SK-N-SH (cell line): ENCODE measurements at regions not wholly inside any gene's neighbourhood (a gene's known extent, or its start where the extent isn't known, plus 50 kb on each side); places are given as distances from the start of the nearest gene placed in this dataset.
A peak's percentile ranks its signal among the peaks of the same experiment; 100 is the strongest.

Experiments
- CTCF ChIA-PET: fragments of 300-600, 350-600 bp; formaldehyde crosslinking; extraction: SDS; loops from one replicate; lab custom pipeline; 2021; lab: Yijun Ruan, JAX
- POLR2A ChIA-PET: fragments of 350-600 bp; sonication (Branson Sonifier 250); formaldehyde crosslinking; extraction: SDS; loops from one replicate; lab custom pipeline; 2020; ENCODE audit warnings: antibody characterized with exemption, inconsistent platforms; lab: Yijun Ruan, JAX
- DNase-seq: peaks from one replicate; pipeline ENCODE4 v3.0.0; 2012
- H2AFZ ChIP-seq: fragments of 200-600 bp; sonication (generic); 2 replicates; pipeline ENCODE4 v1.8.1; 2016; ENCODE audit warnings: antibody characterized with exemption, mild to moderate bottlenecking, low read depth
- H3F3A ChIP-seq: fragments of 200-600 bp; sonication (generic); replicated peaks from 2 replicates; pipeline ENCODE3; 2016; ENCODE audit warnings: antibody characterized with exemption, mild to moderate bottlenecking; ENCODE audit not compliant: insufficient read depth
- H3K27ac ChIP-seq, 2 experiments: fragments of 200-500 bp in 1 of 2; fragments of 200-600 bp in 1 of 2; sonication (Bioruptor generic) in 1 of 2; sonication (generic), shearing (Covaris generic) in 1 of 2; 2 replicates each; pipeline versions ENCODE4 v1.5.1 to v1.6.1; 2014 to 2016; ENCODE audit warnings: low read depth in 2 of 2, inconsistent platforms in 1 of 2, low read length in 1 of 2, mild to moderate bottlenecking in 1 of 2, mixed read lengths in 1 of 2
- H3K27me3 ChIP-seq: fragments of 200-600 bp; sonication (generic), shearing (Covaris generic); 2 replicates; pipeline ENCODE4 v1.6.1; 2016; ENCODE audit warnings: mixed run types; ENCODE audit not compliant: insufficient read depth
- H3K36me3 ChIP-seq, 2 experiments: fragments of 200-500 bp in 1 of 2; fragments of 200-600 bp in 1 of 2; sonication (Bioruptor generic) in 1 of 2; sonication (generic) in 1 of 2; replicated peaks in 1 of 2; 2 replicates each; pipeline versions ENCODE3 to v1.5.1; 2014 to 2016; ENCODE audit warnings: low read length in 1 of 2, mild to moderate bottlenecking in 1 of 2; ENCODE audit not compliant: insufficient read depth in 2 of 2, control insufficient read depth in 1 of 2
- H3K4me1 ChIP-seq, 2 experiments: fragments of 200-500 bp in 1 of 2; fragments of 200-600 bp in 1 of 2; sonication (Bioruptor generic) in 1 of 2; sonication (generic), shearing (Covaris generic) in 1 of 2; 2 replicates each; pipeline versions ENCODE4 v1.5.1 to v1.6.1; 2014 to 2016; ENCODE audit warnings: low read depth in 1 of 2, low read length in 1 of 2, mixed run types in 1 of 2; ENCODE audit not compliant: insufficient read depth in 2 of 2, control insufficient read depth in 1 of 2
- H3K4me2 ChIP-seq: fragments of 200-600 bp; sonication (generic), shearing (Covaris generic); 2 replicates; pipeline ENCODE4 v1.6.1; 2017; ENCODE audit warnings: mixed run types
- H3K4me3 ChIP-seq, 2 experiments: fragments of 200-500 bp in 1 of 2; fragments of 200-600 bp in 1 of 2; sonication (Bioruptor generic) in 1 of 2; sonication (generic), shearing (Covaris generic) in 1 of 2; 2 replicates each; pipeline versions ENCODE4 v1.5.1 to v1.8.1; 2014 to 2016; ENCODE audit warnings: low read depth in 2 of 2, inconsistent platforms in 1 of 2, low read length in 1 of 2, mild to moderate bottlenecking in 1 of 2, mixed read lengths in 1 of 2, moderate library complexity in 1 of 2
- H3K79me2 ChIP-seq: fragments of 200-600 bp; sonication (generic); 2 replicates; pipeline ENCODE4 v1.8.1; 2017; ENCODE audit warnings: mild to moderate bottlenecking; ENCODE audit not compliant: insufficient read depth
- H3K9ac ChIP-seq: fragments of 200-600 bp; sonication (generic); 2 replicates; pipeline ENCODE4 v1.6.1; 2017; ENCODE audit warnings: mixed run types
- H3K9me2 ChIP-seq: fragments of 200-600 bp; sonication (generic); 2 replicates; pipeline ENCODE4 v1.6.1; 2017; ENCODE audit warnings: mixed run types
- H3K9me3 ChIP-seq: fragments of 200-600 bp; sonication (generic); 2 replicates; pipeline ENCODE4 v1.6.1; 2017; ENCODE audit warnings: mixed run types, mild to moderate bottlenecking, moderate library complexity
- H4K20me1 ChIP-seq: fragments of 200-600 bp; sonication (generic); 2 replicates; pipeline ENCODE4 v1.6.1; 2017; ENCODE audit warnings: mild to moderate bottlenecking, mixed run types; ENCODE audit not compliant: insufficient read depth
- CHD2 ChIP-seq: fragments of 150-350 bp; IDR thresholded peaks from 2 replicates; pipeline ENCODE4 v1.6.1; 2018; ENCODE audit warnings: low read length; ENCODE audit not compliant: partially characterized antibody
- FOXJ3 ChIP-seq: sonication (generic); formaldehyde crosslinking; IDR thresholded peaks from 2 replicates; pipeline ENCODE4 v1.5.1; 2020; ENCODE audit warnings: mild to moderate bottlenecking, missing genetic modification reagents
- FOXM1 ChIP-seq: IDR thresholded peaks from 2 replicates; pipeline ENCODE4 v1.4.0; 2012; ENCODE audit warnings: low read depth, mild to moderate bottlenecking
- GABPA ChIP-seq: IDR thresholded peaks from 2 replicates; pipeline ENCODE4 v1.4.0; 2012; ENCODE audit warnings: low read depth, mild to moderate bottlenecking
- JUND ChIP-seq: IDR thresholded peaks from 2 replicates; pipeline ENCODE4 v1.4.0; 2012
- RAD21 ChIP-seq: IDR thresholded peaks from 2 replicates; pipeline ENCODE4 v1.6.1; 2012; ENCODE audit warnings: mild to moderate bottlenecking, low read length
- RFX5 ChIP-seq: IDR thresholded peaks from 2 replicates; pipeline ENCODE4 v1.6.1; 2012; ENCODE audit warnings: mild to moderate bottlenecking, improper control_type of control experiment, low read length
- RXRA ChIP-seq: IDR thresholded peaks from 2 replicates; pipeline ENCODE4 v1.4.0; 2012; ENCODE audit warnings: low read depth, mild to moderate bottlenecking, borderline replicate concordance
- SMC3 ChIP-seq: IDR thresholded peaks from 2 replicates; pipeline ENCODE4 v1.6.1; 2012; ENCODE audit warnings: low read depth, low read length, improper control_type of control experiment
- TAF1 ChIP-seq: IDR thresholded peaks from 2 replicates; pipeline ENCODE4 v1.6.1; 2012; ENCODE audit warnings: low read depth, mild to moderate bottlenecking, low read length, moderate library complexity, borderline replicate concordance
- TEAD4 ChIP-seq: IDR thresholded peaks from 2 replicates; pipeline ENCODE4 v1.4.0; 2012; ENCODE audit warnings: mild to moderate bottlenecking, borderline replicate concordance; ENCODE audit not compliant: insufficient read depth
- WGBS: methylation state at CpG from one replicate; pipeline ENCODE4 v1.1.6; 2017; ENCODE audit warnings: low lambda C conversion rate; 5-methylcytosine and 5-hydroxymethylcytosine counted together
- TF ChIP-seq, protein P1 (sequence below): fragments of 200-600 bp; sonication (generic); IDR thresholded peaks from 2 replicates; pipeline ENCODE4 v1.6.1; 2017; ENCODE audit warnings: antibody characterized with exemption, mild to moderate bottlenecking, moderate library complexity
- TF ChIP-seq, protein P2 (sequence below): fragments of 150-350 bp; IDR thresholded peaks from 2 replicates; pipeline ENCODE4 v1.6.1; 2017; ENCODE audit warnings: antibody characterized with exemption, low read length, low read depth, borderline replicate concordance
- TF ChIP-seq, protein P3 (sequence below): fragments of 150-350 bp; IDR thresholded peaks from 2 replicates; pipeline ENCODE4 v1.6.1; 2016; ENCODE audit warnings: mild to moderate bottlenecking, low read depth, low read length
- TF ChIP-seq, protein P4 (sequence below): IDR thresholded peaks from 2 replicates; pipeline ENCODE4 v1.4.0; 2012; ENCODE audit warnings: low read depth

DNA sequence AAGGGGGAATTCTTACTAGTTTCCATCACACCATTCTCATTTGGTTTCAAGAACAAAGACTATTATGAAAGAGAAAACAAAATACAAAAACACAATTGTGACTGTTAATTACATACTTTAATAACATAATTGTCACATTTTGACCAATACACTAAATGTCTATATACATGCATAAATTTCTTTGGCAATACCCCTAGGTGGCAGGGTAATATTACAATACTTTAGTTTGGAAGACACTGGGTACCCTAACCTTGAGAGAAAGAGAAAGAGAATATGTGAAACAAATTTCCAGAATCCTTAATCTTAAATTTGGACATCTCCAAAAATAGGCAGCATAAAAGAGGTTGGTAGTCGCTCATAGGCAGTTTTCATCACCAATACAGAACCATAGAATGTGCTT, 619.6 kb upstream of the ADAMTS16 start:
- Histone ChIP-seq H4K20me1 (no peaks in the 10 kb centered on the region), H3K4me2 (no peak overlapping the region), H3K9me2 (no peaks in the 10 kb centered on the region), H2AFZ (no peak overlapping the region), H3K27me3 (no peaks in the 10 kb centered on the region), H3K9me3 (no peaks in the 10 kb centered on the region), H3F3A (no peaks in the 10 kb centered on the region), H3K27ac (no peak overlapping the region), H3K4me3 (no peak overlapping the region), H3K9ac (no peak overlapping the region), H3K79me2 (no peaks in the 10 kb centered on the region), H3K36me3 (no peaks in the 10 kb centered on the region), H3K4me1 (no peaks in the 10 kb centered on the region)
- no peak for DNase-seq
- no peak for TF ChIP-seq TAF1
- TF ChIP-seq, protein P1, sequence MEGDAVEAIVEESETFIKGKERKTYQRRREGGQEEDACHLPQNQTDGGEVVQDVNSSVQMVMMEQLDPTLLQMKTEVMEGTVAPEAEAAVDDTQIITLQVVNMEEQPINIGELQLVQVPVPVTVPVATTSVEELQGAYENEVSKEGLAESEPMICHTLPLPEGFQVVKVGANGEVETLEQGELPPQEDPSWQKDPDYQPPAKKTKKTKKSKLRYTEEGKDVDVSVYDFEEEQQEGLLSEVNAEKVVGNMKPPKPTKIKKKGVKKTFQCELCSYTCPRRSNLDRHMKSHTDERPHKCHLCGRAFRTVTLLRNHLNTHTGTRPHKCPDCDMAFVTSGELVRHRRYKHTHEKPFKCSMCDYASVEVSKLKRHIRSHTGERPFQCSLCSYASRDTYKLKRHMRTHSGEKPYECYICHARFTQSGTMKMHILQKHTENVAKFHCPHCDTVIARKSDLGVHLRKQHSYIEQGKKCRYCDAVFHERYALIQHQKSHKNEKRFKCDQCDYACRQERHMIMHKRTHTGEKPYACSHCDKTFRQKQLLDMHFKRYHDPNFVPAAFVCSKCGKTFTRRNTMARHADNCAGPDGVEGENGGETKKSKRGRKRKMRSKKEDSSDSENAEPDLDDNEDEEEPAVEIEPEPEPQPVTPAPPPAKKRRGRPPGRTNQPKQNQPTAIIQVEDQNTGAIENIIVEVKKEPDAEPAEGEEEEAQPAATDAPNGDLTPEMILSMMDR = 0 out of 2 replicates have a peak, but pooled peaks have one; percentile 17
- CTCF ChIA-PET = no interaction called here
- POLR2A ChIA-PET = no interaction called here
- 6% methylated on average over 1 of the region's 1 CpG for WGBS

DNA sequence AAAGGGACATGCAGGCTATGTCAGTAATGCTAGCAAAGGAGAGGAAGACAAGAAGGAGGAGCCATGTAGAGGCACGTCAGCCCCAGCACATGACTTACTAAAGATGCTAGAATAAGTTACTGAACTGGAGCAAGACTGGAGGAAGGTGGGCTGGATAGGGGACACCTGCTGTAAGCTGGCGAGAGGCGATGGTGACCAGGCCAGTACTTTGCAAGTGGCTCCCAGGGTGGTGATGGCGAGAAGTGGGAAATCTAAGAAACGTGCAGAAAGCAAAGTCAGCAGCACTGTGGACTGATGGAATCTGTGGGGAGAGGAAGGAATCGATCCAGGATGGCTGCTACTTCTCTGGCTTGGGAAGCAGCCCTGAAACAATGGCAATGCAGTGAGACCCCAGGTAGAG, 617.1 kb upstream of the ADAMTS16 start:
- Histone ChIP-seq H3K27me3 (no peaks in the 10 kb centered on the region), H4K20me1 (no peaks in the 10 kb centered on the region), H3K4me3 (no peak overlapping the region), H3K9ac (no peak overlapping the region), H3K9me2 (no peaks in the 10 kb centered on the region), H3K9me3 (no peaks in the 10 kb centered on the region), H3K79me2 (no peaks in the 10 kb centered on the region), H3K4me1 (no peaks in the 10 kb centered on the region), H3K27ac (no peak overlapping the region), H2AFZ (no peak overlapping the region), H3F3A (no peaks in the 10 kb centered on the region), H3K36me3 (no peaks in the 10 kb centered on the region), H3K4me2 (no peak overlapping the region)
- no peak for DNase-seq
- CTCF ChIA-PET = no interaction called here
- 3% methylated on average over 6 of the region's 6 CpGs for WGBS
- TF ChIP-seq RFX5 (no peak), SMC3 (no peak), RXRA (no peak), FOXM1 (no peak), CHD2 (no peak), GABPA (no peak), TEAD4 (no peak), JUND (no peak), RAD21 (no peak), FOXJ3 (no peak)
- TF ChIP-seq, protein P2, sequence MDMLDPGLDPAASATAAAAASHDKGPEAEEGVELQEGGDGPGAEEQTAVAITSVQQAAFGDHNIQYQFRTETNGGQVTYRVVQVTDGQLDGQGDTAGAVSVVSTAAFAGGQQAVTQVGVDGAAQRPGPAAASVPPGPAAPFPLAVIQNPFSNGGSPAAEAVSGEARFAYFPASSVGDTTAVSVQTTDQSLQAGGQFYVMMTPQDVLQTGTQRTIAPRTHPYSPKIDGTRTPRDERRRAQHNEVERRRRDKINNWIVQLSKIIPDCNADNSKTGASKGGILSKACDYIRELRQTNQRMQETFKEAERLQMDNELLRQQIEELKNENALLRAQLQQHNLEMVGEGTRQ = no peak
- TF ChIP-seq, protein P3, sequence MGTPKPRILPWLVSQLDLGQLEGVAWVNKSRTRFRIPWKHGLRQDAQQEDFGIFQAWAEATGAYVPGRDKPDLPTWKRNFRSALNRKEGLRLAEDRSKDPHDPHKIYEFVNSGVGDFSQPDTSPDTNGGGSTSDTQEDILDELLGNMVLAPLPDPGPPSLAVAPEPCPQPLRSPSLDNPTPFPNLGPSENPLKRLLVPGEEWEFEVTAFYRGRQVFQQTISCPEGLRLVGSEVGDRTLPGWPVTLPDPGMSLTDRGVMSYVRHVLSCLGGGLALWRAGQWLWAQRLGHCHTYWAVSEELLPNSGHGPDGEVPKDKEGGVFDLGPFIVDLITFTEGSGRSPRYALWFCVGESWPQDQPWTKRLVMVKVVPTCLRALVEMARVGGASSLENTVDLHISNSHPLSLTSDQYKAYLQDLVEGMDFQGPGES = no peak
- TF ChIP-seq, protein P4, sequence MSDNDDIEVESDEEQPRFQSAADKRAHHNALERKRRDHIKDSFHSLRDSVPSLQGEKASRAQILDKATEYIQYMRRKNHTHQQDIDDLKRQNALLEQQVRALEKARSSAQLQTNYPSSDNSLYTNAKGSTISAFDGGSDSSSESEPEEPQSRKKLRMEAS = no peak
- POLR2A ChIA-PET = no interaction called here
